GM12891 (cell line): ENCODE measurements at regions not wholly inside any gene's neighbourhood (a gene's known extent, or its start where the extent isn't known, plus 50 kb on each side); places are given as distances from the start of the nearest gene placed in this dataset.
A peak's percentile ranks its signal among the peaks of the same experiment; 100 is the strongest.

Experiments used
- DNase-seq: peaks from one replicate; pipeline ENCODE4 v3.0.0; 2011; ENCODE audit warnings: low spot score; ENCODE audit not compliant: insufficient read length
- FAIRE-seq: peaks from 2 replicates; lab custom pipeline; 2011; peaks lifted over from hg19 to GRCh38; lab: Jason Lieb, UNC
- PAX5 ChIP-seq: IDR thresholded peaks from 2 replicates; pipeline ENCODE4 v1.6.1; 2011; ENCODE audit warnings: low read length, moderate library complexity, mild to moderate bottlenecking; ENCODE audit not compliant: insufficient read depth, severe bottlenecking
- POLR2A ChIP-seq: IDR thresholded peaks from 2 replicates; pipeline ENCODE4 v1.6.1; 2011; ENCODE audit warnings: low read depth, low read length, control low read depth
- POLR2AphosphoS5 ChIP-seq: IDR thresholded peaks from 2 replicates; pipeline ENCODE4 v1.6.1; 2011; ENCODE audit warnings: low read depth, low read length, control low read depth
- POU2F2 ChIP-seq: IDR thresholded peaks from 2 replicates; pipeline ENCODE4 v1.6.1; 2011; ENCODE audit warnings: low read depth, mild to moderate bottlenecking, control low read depth, low read length, moderate library complexity
- SPI1 ChIP-seq: IDR thresholded peaks from 2 replicates; pipeline ENCODE4 v1.6.1; 2011; ENCODE audit warnings: low read depth, low read length, control low read depth
- TAF1 ChIP-seq: IDR thresholded peaks from 2 replicates; pipeline ENCODE4 v1.6.1; 2011; ENCODE audit warnings: low read depth, low read length, control low read depth

DNA sequence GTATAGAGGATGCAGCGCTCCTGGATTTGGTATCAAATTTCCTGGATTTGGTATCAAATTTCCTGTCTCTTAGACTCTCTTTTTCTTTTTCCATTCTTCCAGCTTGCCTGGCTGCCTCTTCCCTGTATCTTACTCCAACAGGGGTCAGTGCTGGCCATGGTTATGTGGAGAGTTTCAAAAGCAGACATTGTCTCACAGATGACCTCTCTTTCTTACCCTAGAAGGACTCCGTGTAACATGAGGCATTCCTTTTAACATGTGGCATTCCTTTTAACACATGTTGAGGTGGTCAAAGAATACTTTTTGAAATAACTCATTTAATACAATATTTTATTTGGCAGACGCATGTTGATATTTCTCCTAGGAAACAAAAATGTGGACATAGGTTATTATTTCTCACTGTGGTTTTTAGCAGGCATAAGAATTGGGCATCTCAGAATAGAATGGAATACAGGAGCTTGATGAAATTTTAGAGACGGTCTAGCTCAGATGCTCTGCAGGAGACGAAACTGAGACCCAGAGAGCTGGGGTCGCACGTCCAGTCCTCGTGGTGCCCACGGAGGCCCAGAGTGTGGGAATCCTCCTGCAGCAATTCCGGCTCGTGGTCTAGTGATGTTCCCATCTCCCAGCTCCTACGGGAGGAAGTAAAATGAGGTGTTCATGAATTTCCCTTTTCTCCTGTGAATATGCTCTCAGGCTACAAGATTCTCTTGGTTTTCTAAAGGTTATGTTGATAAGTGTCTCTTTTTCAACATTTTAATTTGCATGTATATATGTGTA, 59.6 kb upstream of the PITRM1 start:
- no peak for DNase-seq

DNA sequence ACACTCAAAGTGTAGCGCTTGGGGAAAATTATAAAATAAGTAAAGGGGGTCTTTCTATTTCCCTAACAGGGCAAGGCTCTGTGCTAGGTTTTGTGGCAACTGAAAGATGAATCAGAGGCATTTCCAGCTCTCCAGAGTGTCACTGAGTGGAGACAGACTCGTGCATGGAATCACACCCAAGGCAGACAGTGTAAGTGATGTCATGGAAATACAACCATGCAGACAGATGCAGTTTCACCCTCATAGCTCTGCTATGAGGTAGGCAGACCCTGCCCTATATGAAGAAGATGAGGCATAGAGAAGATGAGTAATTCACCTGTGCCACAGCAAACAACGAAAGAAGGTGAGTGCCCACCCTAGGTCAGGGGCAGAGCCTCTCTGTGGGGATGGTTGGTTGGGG, 57.2 kb upstream of the PITRM1 start:
- DNase-seq (no peak), FAIRE-seq (no peak)
- TF ChIP-seq POU2F2 (no peak), POLR2AphosphoS5 (no peak), SPI1 (no peak), PAX5 (no peak), TAF1 (no peak)

More for the DNA sequence above, 59.6 kb upstream of the PITRM1 start:
- TF ChIP-seq TAF1, result no peak
- no peak for TF ChIP-seq POU2F2
- no peak for TF ChIP-seq PAX5
- TF ChIP-seq POLR2AphosphoS5, result no peak
- FAIRE-seq, result no peak

DNA sequence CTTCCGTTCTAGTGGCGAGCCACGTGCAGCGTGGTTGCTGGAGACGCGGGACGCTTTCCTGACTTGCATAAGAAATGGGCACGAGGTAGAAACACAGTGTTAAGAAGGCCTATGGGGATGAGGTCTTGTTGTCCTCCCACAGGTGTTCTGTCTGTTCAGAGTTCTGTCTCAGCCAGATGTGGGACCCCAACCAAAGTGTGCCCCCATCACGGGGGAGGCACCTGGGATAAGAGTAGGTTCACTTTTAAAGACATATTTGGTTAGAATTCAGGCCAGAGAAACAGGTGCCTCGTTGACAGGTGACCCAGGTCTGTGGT, 56.0 kb upstream of the PITRM1 start:
- DNase-seq (no peak), FAIRE-seq (no peak)
- no peak for TF ChIP-seq PAX5
- TF ChIP-seq POLR2A, result no peak
- TF ChIP-seq POU2F2, result no peak

DNA sequence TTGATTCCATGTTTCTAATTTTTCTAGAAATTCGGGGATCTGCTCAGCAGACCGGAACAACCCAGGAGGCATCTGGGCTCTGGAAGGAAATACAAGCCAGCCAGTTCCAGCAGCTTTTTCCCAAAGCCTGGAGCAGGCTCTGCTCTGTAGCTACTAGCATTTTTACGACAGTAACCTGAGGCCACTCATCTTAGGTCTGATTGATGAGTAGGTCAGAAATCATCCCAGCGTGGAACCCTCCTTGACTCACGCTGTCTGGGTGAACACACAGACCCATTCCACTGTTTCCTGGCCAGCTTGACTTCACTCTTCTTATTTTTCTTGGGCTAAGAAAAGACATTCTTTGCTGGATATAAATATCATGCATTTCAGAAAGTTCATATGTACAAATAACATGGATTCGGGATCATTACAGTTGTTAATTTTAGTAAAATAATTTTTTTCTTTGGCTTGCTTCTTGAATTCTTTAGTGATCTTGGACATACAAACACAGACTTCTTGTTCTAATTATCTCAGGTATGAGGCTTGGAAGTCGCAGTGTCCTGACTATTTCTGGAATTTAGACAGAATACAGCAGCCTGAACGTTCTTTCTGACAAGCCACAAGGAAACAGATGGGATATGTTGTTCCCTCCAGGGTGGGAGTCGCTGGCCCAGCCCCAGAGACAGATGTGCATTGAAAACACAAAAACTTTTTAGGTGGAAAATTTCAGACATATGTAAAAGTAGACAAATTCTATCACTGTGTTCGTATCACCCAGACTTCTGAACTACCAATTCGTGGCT, 54.6 kb upstream of the PITRM1 start:
- TF ChIP-seq PAX5, result no peak
- no peak for TF ChIP-seq POLR2AphosphoS5
- TF ChIP-seq POLR2A, result no peak
- no peak for TF ChIP-seq POU2F2
- no peak for TF ChIP-seq TAF1
- TF ChIP-seq SPI1, result no peak
- no peak for DNase-seq
- no peak for FAIRE-seq

DNA sequence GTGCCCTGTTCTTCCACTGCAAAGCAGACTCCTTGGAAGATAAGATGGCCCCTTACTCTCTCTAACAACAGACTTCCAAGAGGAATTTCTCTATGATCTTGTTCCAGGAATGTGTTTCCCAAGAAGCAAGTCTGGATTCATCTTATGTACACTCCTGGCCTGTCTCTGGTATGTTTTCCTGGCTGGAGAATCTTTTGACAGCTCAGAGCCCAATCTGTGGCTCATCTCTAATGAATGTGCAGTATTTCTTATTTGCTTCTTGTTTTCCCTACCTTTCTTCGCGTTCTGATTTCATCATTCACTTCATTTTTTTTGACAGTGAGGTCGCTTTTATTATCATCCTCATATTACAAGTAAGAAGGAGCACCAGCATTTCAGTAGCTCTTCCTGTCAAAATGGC, 53.0 kb upstream of the PITRM1 start:
- DNase-seq (no peak), FAIRE-seq (no peak)
- TF ChIP-seq POLR2AphosphoS5 (no peak), PAX5 (no peak)

DNA sequence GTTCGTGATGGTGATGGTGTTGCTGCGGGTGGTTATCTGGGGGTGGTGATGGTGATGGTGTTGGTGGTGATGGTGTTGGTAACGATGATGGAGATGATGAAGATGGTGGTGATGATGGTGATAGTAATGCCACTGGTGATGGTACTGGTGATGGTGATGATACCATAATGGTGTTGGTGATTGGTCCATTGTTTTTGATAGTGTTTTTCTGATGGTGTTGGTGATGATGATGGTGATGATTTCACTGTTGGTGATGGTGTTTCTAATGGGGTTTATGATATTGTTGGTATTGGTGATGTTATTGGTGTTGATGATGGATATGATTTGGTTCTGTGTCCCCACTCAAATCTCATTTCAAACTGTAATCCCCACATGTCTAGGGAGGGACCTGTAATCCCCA, 51.7 kb upstream of the PITRM1 start:
- no peak for DNase-seq
- peak; percentile 47 for FAIRE-seq
- TF ChIP-seq SPI1 (no peak), TAF1 (no peak), POU2F2 (no peak), POLR2A (no peak), PAX5 (no peak), POLR2AphosphoS5 (no peak)

DNA sequence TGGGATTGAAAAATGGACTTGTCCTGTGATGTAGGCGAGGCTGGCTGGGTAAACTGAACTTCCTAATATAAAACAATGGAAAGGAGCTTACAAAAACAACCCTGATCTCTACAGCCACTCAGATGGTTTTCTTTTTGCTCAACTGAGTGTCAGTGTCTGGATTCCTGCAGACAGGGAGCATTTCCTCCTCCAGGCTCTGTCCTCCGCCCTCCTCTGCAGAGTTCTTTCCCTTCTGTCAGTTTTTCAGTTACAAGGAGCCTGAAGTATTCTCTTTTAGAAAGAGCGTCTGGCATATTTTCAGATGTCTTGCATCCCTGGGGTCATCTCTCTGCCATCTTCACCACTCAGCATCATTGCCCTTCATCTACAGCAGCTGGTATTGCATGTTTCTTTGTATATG, 50.0 kb upstream of the PITRM1 start:
- DNase-seq, result no peak
- no peak for FAIRE-seq
- TF ChIP-seq POU2F2 (no peak), POLR2A (no peak), POLR2AphosphoS5 (no peak)
